RKO (cell line): ENCODE measurements at regions not wholly inside any gene's neighbourhood (a gene's known extent, or its start where the extent isn't known, plus 50 kb on each side); places are given as distances from the start of the nearest gene placed in this dataset.

Source experiments
- DNase-seq: peaks from one replicate; pipeline ENCODE4 v3.0.0-alpha.2; 2016; ENCODE audit warnings: low spot score

DNA sequence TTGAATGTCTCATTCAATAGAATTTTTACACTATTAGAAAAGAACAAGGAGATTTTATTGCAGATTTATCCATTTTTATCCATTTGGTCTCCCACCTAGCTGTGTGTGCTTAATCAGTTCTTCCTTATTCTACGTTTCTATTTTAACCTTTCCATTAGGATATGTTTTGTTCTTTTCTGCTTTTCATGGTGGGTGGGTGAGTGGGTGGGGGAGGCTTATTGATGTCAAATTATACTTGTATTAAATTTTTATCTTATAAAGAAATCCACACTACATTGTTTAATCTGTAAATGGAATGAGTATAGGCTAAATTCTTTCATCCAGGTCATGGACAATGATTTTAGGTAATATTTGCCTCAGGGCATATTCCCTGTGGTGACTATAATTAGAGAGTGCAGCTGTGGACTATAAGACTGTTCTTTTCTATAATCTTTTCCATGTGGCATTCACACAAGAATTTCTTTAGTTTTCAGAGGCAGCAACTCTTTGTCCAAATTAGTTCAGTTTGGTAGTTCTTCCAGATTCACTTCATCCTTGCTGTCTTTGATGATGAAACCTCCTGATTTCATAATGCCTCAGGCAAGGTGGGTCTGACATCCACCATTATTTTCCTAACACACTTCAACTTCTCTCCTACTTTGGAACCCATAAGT lies 2451.8 kb downstream of the PCDH7 start:
- no peak for DNase-seq

GRCh38 chr4:33176566-33176965 lies 2456.4 kb downstream of the PCDH7 start:
- no peak for DNase-seq

DNA sequence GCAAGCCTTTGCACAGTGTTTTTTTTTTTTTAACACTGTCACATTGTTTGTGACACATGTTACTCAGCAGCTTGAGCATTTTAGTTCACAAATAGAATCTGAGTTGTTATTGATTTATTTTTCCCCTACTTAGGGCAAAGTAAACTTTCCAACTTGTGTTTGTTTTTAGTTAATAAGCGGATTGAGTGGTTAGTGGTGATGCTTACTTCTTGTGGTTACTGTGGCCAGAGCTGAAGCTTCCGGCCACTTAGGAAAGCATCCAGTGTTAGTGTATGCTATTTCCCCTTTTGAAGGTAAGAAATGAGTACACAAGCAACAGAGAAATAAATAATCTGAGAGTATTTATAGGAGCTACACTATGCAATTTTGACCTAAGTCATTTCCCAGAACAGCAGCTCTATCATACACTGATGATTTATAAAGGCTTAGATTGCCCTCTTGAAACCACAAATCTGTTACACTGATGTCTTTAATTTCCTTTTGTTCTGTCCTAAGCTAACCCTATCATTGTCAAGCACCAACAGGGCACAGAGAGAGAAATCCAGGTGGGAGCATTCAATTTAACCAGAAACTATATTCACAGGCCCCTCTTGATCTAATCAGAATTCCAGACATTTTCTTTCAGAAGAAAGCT lies 2464.6 kb downstream of the PCDH7 start:
- DNase-seq, result no peak

- DNase-seq, result no peak
Observed at GRCh38 chr4:33187035-33187434, 2466.9 kb downstream of the PCDH7 start.

- DNase-seq, result no peak
Observed at GRCh38 chr4:33188733-33189132, 2468.6 kb downstream of the PCDH7 start.

DNA sequence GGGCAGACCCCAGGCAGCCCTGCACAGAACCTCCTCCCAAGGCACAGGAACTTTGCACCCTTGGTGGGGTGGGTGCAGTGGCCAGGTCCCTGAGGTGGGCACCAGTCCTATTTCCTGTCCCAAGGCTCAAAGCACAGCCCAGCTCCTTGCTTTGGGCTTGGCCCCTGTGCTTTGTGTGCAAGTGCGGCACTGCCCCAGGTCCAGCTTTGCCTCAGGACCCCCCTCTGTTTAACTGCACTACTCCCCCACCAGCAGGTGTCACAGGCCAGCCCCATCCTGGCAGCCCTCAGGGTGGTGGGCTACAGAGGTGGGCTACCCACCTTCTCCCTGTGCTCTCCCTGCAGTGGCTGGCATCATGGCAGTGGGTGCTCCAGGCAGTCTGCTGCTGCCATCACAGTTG lies 2469.0 kb downstream of the PCDH7 start:
- DNase-seq, result no peak

GRCh38 chr4:33193109-33193508 lies 2472.9 kb downstream of the PCDH7 start:
- no peak for DNase-seq

GRCh38 chr4:33200377-33200776 lies 2480.2 kb downstream of the PCDH7 start:
- DNase-seq, result no peak

DNA sequence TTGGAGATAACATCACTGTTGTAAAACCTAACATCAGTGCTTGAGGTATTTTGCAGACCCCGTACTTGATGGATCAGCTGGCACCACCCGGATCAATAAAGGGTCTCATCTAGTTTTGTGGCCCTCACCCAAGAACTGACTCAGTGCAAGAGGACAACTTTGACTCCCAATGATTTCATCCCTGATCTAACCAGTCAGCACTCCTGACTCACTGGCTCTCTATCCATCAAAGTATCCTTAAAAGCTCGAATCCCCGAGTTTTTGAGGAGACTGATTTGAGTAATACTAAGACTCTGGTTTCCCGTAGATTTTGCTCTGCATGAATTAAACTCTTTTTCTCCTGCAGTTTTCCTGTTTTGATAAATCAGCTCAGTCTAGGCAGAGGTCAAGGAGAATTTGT lies 2498.1 kb downstream of the PCDH7 start:
- DNase-seq, result peak; percentile 41

- DNase-seq, result no peak
Observed at GRCh38 chr4:33226133-33226532, 2506.0 kb downstream of the PCDH7 start.

GRCh38 chr4:33226783-33227182 lies 2506.6 kb downstream of the PCDH7 start:
- no peak for DNase-seq

DNA sequence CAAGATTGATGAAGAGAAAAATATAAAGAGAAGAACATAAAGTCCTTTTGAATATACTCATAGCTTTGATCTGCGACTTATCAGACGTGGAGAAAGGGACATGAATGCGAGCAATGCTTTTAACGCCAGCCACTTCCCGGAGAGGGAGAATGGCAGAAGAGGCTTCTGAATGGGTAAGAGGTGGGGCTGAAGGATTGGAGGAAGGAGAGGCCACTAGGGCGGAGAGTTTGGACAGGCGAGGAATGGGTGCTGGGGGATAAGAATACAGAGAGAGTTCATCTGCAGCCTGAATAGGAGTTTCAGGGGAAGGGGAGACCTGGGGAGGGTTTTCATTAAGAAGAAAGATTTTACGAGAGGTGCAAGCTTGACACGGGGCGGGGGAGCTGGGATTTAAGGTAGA lies 2534.9 kb downstream of the PCDH7 start:
- DNase-seq, result no peak

GRCh38 chr4:33255507-33255906 lies 2535.3 kb downstream of the PCDH7 start:
- DNase-seq, result no peak

DNA sequence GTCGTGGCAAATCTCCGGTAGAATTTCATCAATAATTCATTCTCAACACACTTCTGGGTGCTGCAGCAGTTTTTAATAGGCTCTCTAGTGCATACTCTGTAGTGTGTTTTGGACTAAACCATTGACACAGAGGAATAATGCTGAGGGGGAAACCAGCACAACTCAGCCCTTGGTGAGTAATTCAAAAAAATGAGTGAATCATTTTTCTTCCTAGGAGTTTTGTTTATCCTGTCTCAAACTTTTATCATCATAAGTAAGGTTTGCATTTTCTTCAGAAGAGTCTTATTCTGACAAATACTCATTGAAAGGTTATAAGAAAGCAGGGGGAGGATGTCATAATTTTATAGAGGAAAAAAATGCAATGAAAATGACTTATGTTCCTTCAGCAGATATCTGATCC lies 2542.7 kb downstream of the PCDH7 start:
- DNase-seq, result peak; percentile 61

- DNase-seq, result no peak
Observed at GRCh38 chr4:33268776-33269175, 2548.6 kb downstream of the PCDH7 start.

DNA sequence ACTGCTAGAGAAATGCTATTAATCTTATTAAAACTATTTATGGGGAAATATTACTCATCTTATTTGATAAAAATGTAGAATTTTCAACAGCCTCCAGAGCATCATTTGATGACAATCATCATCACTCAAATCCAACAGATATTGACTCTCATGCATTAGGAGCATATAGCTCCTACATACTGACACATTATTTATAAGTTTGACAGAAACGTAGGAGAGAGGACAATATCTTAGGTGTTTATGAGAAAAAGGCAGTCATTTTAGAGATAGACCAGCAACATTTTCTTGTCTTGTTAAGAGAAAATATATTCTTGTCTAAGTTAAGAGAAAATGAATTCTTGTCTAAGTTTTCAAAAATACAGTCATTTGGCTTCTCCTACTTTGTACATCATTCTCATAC lies 2550.2 kb downstream of the PCDH7 start:
- no peak for DNase-seq

DNA sequence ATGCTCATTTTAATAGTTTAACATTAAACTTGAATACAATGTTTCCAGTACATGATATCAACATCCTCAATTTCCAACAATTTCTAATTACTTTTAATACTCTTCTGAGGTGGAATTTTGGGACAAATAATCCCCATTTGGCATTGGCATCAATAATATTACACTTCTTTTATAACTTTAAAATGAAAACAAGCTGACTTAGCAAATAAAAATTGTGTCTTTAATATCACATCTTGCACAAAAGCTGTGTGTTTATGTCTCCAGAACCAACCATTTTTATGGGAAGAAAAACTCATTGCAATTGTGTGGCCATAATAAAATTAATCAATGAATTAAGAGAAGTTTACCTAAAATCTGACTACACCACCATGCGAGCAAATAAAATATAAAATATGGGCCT lies 2552.6 kb downstream of the PCDH7 start:
- no peak for DNase-seq

DNA sequence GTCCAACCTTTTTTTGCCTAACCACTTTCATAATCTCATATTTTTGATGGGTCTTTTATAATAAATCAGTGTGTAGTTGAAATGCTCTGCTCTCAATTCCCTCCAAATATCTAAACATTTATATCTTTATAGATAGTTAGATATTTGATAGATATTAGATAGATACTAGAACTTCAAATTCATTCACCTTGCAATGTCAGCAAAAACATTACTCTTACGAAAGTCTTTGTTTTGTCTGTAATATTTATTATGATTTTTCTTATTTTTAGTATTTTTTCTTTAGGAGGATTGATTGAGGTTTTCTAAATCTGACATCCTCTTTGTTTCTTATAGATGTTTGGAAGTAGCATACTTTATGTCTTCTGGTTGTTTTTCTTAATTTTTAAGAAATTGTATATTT lies 2563.6 kb downstream of the PCDH7 start:
- DNase-seq, result no peak

- no peak for DNase-seq
Observed at GRCh38 chr4:33296876-33297455, 2576.8 kb downstream of the PCDH7 start.

DNA sequence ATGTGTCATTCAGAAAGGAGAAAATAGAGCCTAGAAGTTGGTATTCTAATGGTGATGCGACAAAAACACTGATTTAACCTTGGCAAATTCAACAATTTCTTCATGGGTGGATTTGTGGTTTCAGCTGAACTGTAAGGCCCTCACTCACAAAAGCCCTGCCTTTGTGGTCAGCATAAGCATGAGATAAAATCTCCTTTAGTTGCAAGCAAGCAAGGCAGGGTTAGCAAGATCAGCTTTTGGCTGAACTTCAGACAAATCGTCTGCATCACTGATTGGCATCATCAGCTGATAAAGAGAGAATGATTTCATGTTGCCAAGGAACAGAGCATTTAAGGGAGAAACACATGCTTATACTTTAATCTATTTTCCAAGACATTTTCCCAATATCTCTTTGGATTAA lies 2582.2 kb downstream of the PCDH7 start:
- no peak for DNase-seq

DNA sequence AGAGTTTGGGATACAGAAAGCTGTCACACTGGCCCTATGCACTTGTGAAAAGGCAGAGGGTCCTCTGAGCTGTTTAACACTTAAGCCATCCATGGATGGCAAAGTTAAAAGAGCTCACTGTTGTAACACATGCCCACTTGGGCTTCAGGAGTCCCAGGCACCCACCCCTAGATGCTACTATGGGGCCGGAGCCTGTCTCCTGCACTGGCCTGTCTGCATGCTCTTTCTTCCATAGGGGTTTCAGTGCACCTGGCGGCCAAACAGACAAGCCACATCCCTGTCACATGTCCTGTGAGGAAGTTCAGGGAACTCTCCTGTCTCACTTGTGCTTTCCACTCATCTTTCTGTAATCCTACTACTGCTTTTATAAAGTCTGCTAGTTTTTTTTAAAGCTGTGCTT lies 2586.0 kb downstream of the PCDH7 start:
- DNase-seq, result no peak

GRCh38 chr4:33316033-33316432 lies 2595.9 kb downstream of the PCDH7 start:
- DNase-seq, result no peak

DNA sequence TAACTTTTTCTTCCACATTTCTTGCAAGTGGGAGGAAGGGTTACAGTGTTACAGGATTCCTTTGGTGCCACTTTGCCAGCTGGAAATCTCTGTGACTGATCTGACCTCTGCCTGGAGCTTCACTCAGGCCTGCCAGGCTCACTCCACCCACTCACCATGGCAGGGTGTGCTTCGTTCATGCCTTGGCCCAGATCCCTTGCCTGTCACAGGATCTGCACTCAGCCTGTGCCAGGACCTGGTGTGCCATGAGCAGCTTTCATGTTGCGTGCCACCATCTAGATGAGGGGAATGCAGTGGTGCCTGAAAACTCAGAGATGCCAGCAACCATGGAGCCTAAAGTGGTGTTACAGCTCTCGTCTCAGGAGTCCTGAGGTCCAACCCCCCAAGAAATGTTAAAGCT lies 2596.4 kb downstream of the PCDH7 start:
- DNase-seq, result no peak

- peak; percentile 43 for DNase-seq
Observed at GRCh38 chr4:33323393-33323792, 2603.2 kb downstream of the PCDH7 start.
